ELF-1 (cell line): ENCODE measurements at regions not wholly inside any gene's neighbourhood (a gene's known extent, or its start where the extent isn't known, plus 50 kb on each side); places are given as distances from the start of the nearest gene placed in this dataset.
"Not testable (repeated sequence)": the region's sequence is repeated elsewhere in the genome, so short reads cannot be mapped to it uniquely, and the experiment has no call there.

ENCODE experiments used
- DNase-seq: peaks from one replicate; pipeline ENCODE4 v3.0.0-alpha.2; 2016; ENCODE audit warnings: low read depth, low spot score

GRCh38 chr5:136924490-136924889, 559.1 kb upstream of the TRPC7 start:
- no peak for DNase-seq

- no peak for DNase-seq
Observed at GRCh38 chr5:136910625-136911024, 545.3 kb upstream of the TRPC7 start.

- no peak for DNase-seq
Observed at GRCh38 chr5:136909906-136910305, 544.6 kb upstream of the TRPC7 start.

GRCh38 chr5:136907371-136907770, 542.0 kb upstream of the TRPC7 start:
- peak; percentile 81 for DNase-seq

GRCh38 chr5:136906545-136906944, 541.2 kb upstream of the TRPC7 start:
- DNase-seq: peak; percentile 54

- peak; percentile 67 for DNase-seq
Observed at GRCh38 chr5:136905571-136905970, 540.2 kb upstream of the TRPC7 start.

- no peak for DNase-seq
Observed at GRCh38 chr5:136894070-136894469, 528.7 kb upstream of the TRPC7 start.

GRCh38 chr5:136892000-136892399, 526.7 kb upstream of the TRPC7 start:
- DNase-seq: peak; percentile 16

GRCh38 chr5:136891175-136891972, 526.0 kb upstream of the TRPC7 start:
- peak; percentile 46 for DNase-seq

- no peak for DNase-seq
Observed at GRCh38 chr5:136890431-136891148, 525.2 kb upstream of the TRPC7 start.

GRCh38 chr5:136886608-136887007, 521.3 kb upstream of the TRPC7 start:
- no peak for DNase-seq

GRCh38 chr5:136864960-136865359, 499.6 kb upstream of the TRPC7 start:
- DNase-seq: no peak

- no peak for DNase-seq
Observed at GRCh38 chr5:136856648-136857047, 491.3 kb upstream of the TRPC7 start.

- DNase-seq: no peak
Observed at GRCh38 chr5:136853971-136854370, 488.6 kb upstream of the TRPC7 start.

- DNase-seq: no peak
Observed at GRCh38 chr5:136840601-136841000, 475.3 kb upstream of the TRPC7 start.

GRCh38 chr5:136836093-136836492, 470.7 kb upstream of the TRPC7 start:
- no peak for DNase-seq

- no peak for DNase-seq
Observed at GRCh38 chr5:136820848-136821247, 455.5 kb upstream of the TRPC7 start.

GRCh38 chr5:136819526-136820302, 454.4 kb upstream of the TRPC7 start:
- no peak for DNase-seq

GRCh38 chr5:136816327-136816726, 451.0 kb upstream of the TRPC7 start:
- no peak for DNase-seq

GRCh38 chr5:136814619-136815378, 449.5 kb upstream of the TRPC7 start:
- no peak for DNase-seq

GRCh38 chr5:136812270-136812669, 446.9 kb upstream of the TRPC7 start:
- DNase-seq: not testable (repeated sequence)

- no peak for DNase-seq
Observed at GRCh38 chr5:136811551-136811950, 446.2 kb upstream of the TRPC7 start.
